ENCODE measurements at regions not wholly inside any gene's neighbourhood (a gene's known extent, or its start where the extent isn't known, plus 50 kb on each side); places are given as distances from the start of the nearest gene placed in this dataset.

DNA sequence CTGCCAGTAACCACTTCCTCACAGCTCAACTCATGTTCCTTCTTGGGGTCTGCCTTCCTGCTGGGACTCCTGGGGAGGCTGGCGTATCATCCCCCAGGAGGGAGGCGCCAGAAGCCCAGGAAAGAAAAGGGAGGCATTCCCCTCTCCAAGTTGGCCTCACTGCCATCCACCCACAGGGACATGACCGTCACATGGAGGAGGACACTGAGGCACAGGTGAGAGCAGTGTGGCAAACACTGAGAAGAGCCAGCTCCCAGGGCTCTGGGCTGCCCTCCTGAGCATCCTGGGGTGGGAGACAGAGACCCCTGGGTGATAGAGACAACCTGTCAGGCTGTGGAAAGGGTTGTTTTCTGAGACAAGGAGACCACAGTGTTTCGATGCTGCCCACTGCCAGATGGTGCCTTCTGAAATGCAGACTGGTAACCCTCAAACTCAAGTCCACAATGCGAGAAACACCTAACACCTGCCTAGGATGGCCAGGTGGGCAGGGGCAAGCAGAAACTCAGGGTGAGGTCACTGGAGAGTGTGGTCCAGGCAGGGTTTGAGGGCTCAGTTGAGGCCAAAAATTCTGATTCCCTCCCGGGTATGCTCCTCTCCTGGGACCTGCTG lies 1722.1 kb downstream of the TP53TG3F start:
- Histone ChIP-seq H3K27me3 (ENCODE audit: control insufficient read depth in 3 of 3, insufficient read depth in 3 of 3, low read length in 2 of 3) (no peaks in the 10 kb centered on the region), H3K4me1 (ENCODE audit: control insufficient read depth in 5 of 5, insufficient read depth in 5 of 5, low read length in 5 of 5) (no peaks in the 10 kb centered on the region), H3K9ac (ENCODE audit: insufficient read depth in 1 of 2, low read length in 2 of 2) (no peak overlapping the region), H3K4me3 (no peak overlapping the region), H3K36me3 (ENCODE audit: control insufficient read depth in 4 of 4, insufficient read depth in 4 of 4, low read length in 4 of 4) (no peaks in the 10 kb centered on the region), H3K9me3 (ENCODE audit: control insufficient read depth in 4 of 4, insufficient read depth in 3 of 4, low read length in 3 of 4) (peaks cover 0 to 19% (median 8%) of the 10 kb centered on the region in 4 donors), H3K27ac (ENCODE audit: low read depth in 1 of 2, low read length in 1 of 2) (no peak overlapping the region)
- no peak for ATAC-seq (ENCODE audit: insufficient read depth, low FRiP score)
- WGBS, 2 donors: 51 to 53% methylated on average over 5 to 6 of the region's 6 CpGs
- DNase-seq: no peak
- TF ChIP-seq, protein P1, sequence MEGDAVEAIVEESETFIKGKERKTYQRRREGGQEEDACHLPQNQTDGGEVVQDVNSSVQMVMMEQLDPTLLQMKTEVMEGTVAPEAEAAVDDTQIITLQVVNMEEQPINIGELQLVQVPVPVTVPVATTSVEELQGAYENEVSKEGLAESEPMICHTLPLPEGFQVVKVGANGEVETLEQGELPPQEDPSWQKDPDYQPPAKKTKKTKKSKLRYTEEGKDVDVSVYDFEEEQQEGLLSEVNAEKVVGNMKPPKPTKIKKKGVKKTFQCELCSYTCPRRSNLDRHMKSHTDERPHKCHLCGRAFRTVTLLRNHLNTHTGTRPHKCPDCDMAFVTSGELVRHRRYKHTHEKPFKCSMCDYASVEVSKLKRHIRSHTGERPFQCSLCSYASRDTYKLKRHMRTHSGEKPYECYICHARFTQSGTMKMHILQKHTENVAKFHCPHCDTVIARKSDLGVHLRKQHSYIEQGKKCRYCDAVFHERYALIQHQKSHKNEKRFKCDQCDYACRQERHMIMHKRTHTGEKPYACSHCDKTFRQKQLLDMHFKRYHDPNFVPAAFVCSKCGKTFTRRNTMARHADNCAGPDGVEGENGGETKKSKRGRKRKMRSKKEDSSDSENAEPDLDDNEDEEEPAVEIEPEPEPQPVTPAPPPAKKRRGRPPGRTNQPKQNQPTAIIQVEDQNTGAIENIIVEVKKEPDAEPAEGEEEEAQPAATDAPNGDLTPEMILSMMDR (IDR thresholded peaks at IDR 0.05; ENCODE audit: control extremely low read depth, extremely low read depth): no peak

DNA sequence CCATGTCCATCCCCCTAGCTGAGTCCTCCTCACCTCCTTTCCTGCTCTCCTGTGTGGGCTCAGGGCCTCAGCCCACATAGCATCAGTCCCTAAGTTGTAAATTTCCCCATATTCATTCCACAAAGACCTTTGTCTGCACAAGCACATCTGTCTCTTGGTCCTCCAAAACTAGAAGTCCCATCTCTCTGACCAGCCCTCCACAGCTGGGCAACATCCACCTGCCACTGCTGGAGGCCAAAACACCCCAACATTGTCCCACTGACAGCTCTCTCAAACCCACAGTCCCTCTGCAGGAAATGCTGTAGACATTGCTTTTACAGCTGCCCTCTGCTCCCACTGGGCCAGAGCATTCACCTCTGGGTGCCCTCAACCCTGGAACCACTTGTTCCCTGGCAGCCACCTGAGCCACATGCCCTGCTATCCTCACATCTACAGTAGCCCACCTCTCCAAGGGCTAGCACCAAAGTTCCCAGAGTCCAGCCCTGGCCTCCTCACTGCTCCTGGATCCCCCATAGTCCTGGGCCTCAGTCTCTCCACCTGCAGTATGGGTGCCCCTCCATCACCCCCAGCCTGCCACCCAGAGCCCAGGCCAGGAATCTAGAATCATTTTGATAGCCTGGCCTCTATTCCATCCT lies 1722.7 kb downstream of the TP53TG3F start:
- TF ChIP-seq, protein P1 (IDR thresholded peaks at IDR 0.05; ENCODE audit: control extremely low read depth, extremely low read depth): no peak
- ATAC-seq (ENCODE audit: insufficient read depth, low FRiP score): no peak

DNA sequence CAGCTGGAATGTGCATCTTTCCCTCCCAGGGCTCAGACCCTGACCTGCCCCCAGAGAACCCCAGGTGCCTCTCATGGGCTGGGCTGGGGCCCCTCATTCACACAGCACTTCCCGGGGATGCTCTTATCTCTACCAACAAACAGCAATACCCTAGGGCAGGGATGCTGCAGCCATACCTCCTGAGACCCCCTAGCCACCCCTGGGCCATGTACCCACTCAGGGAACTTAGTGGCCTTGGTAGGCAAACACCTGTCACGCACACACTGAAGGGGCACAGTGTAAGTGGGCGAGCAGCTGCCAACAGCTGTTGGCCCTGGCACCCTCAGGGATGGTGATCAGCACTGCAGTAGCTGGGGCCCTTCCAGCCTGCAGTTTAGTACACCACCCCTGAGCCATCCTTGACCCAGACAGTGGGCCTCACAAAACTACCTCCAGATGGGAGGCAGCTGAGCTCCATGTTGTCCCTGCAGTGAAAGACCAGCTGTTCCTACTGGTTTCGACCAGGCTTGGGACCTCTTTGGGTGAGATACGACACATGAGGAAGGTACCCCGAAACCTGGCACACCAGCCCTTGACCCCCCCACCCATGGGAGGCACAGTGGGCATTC lies 1723.6 kb downstream of the TP53TG3F start:
- H3K4me3 ChIP-seq: no peak overlapping the region
- 61 to 64% methylated on average over 6 of the region's 6 CpGs for WGBS, 2 donors
- H3K27ac ChIP-seq (ENCODE audit: low read depth in 1 of 2, low read length in 1 of 2): no peak overlapping the region
- H3K27me3 ChIP-seq (ENCODE audit: control insufficient read depth in 3 of 3, insufficient read depth in 3 of 3, low read length in 2 of 3): no peaks in the 10 kb centered on the region
- no peaks in the 10 kb centered on the region for H3K4me1 ChIP-seq (ENCODE audit: control insufficient read depth in 5 of 5, insufficient read depth in 5 of 5, low read length in 5 of 5)
- no peak for DNase-seq
- no peaks in the 10 kb centered on the region for H3K36me3 ChIP-seq (ENCODE audit: control insufficient read depth in 4 of 4, insufficient read depth in 4 of 4, low read length in 4 of 4)
- no peak overlapping the region for H3K9ac ChIP-seq (ENCODE audit: insufficient read depth in 1 of 2, low read length in 2 of 2)
- TF ChIP-seq, protein P1 (IDR thresholded peaks at IDR 0.05; ENCODE audit: control extremely low read depth, extremely low read depth): no peak
- H3K9me3 ChIP-seq (ENCODE audit: control insufficient read depth in 4 of 4, insufficient read depth in 3 of 4, low read length in 3 of 4): peaks cover 0 to 24% (median 11%) of the 10 kb centered on the region in 4 donors
- ATAC-seq (ENCODE audit: insufficient read depth, low FRiP score): no peak

More for the DNA sequence above, 1722.7 kb downstream of the TP53TG3F start:
- Histone ChIP-seq H3K27me3 (ENCODE audit: control insufficient read depth in 3 of 3, insufficient read depth in 3 of 3, low read length in 2 of 3) (no peaks in the 10 kb centered on the region), H3K9ac (ENCODE audit: insufficient read depth in 1 of 2, low read length in 2 of 2) (no peak overlapping the region), H3K4me1 (ENCODE audit: control insufficient read depth in 5 of 5, insufficient read depth in 5 of 5, low read length in 5 of 5) (no peaks in the 10 kb centered on the region), H3K9me3 (ENCODE audit: control insufficient read depth in 4 of 4, insufficient read depth in 3 of 4, low read length in 3 of 4) (peaks cover 0 to 19% (median 9%) of the 10 kb centered on the region in 4 donors), H3K27ac (ENCODE audit: low read depth in 1 of 2, low read length in 1 of 2) (no peak overlapping the region), H3K36me3 (ENCODE audit: control insufficient read depth in 4 of 4, insufficient read depth in 4 of 4, low read length in 4 of 4) (no peaks in the 10 kb centered on the region), H3K4me3 (no peak overlapping the region)
- DNase-seq: no peak
